Stimulated activated naive CD8-positive, alpha-beta T cell treated with anti-CD3 and anti-CD28 coated beads, Interleukin-15, Interleukin-2, amounts not matched to agents 100 ng/mL and 50 ng/mL, for 24 hours (primary cell): ENCODE measurements at regions not wholly inside any gene's neighbourhood (a gene's known extent, or its start where the extent isn't known, plus 50 kb on each side); places are given as distances from the start of the nearest gene placed in this dataset.

Experiments
- H3K27ac Mint-ChIP-seq: one replicate; pipeline ENCODE4 v1.8.0; 2021; ENCODE audit warnings: mild to moderate bottlenecking, mixed read lengths
- H3K27me3 Mint-ChIP-seq: one replicate; pipeline ENCODE4 v1.8.0; 2021; ENCODE audit warnings: mixed read lengths
- H3K36me3 Mint-ChIP-seq: one replicate; pipeline ENCODE4 v1.8.0; 2021; ENCODE audit warnings: low read depth, mixed read lengths
- H3K4me1 Mint-ChIP-seq: one replicate; pipeline ENCODE4 v1.8.0; 2021; ENCODE audit warnings: low read depth, mixed read lengths
- H3K4me3 Mint-ChIP-seq: one replicate; pipeline ENCODE4 v1.8.0; 2021; ENCODE audit warnings: mild to moderate bottlenecking, mixed read lengths
- H3K9me3 Mint-ChIP-seq: one replicate; pipeline ENCODE4 v1.8.0; 2021; ENCODE audit warnings: mixed read lengths

GRCh38 chr6:4606821-4607704 is 169.1 kb upstream of the CDYL start:
- Mint-ChIP-seq H3K27me3 (peaks cover 7% of the 10 kb centered on the region), H3K4me3 (no peak overlapping the region), H3K36me3 (no peaks in the 10 kb centered on the region), H3K9me3 (no peaks in the 10 kb centered on the region), H3K27ac (no peak overlapping the region), H3K4me1 (peaks cover 21% of the 10 kb centered on the region)

DNA sequence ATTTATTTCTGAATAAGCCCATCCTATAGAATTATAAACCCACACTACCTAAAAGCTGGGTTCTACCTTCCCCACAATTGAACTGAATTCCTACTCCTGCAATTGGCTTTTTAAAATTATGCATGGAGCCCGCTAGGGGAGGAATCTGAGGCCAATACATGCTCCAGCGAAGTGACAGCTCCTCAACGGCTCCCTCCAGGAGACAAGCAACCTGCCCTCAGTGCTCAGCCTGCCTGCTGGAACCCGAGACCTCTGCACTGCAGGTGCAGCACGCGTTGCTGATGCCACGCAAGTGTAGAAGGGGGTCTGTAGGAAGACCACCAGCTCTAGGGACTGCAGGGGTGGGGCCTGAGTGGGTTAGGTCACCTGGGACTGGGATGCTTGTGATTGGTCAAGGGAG is 170.2 kb upstream of the CDYL start:
- H3K36me3 Mint-ChIP-seq: no peaks in the 10 kb centered on the region
- H3K27ac Mint-ChIP-seq: no peak overlapping the region
- no peak overlapping the region for H3K4me3 Mint-ChIP-seq
- H3K4me1 Mint-ChIP-seq: peaks cover 21% of the 10 kb centered on the region
- H3K9me3 Mint-ChIP-seq: no peaks in the 10 kb centered on the region
- H3K27me3 Mint-ChIP-seq: peaks cover 9% of the 10 kb centered on the region

DNA sequence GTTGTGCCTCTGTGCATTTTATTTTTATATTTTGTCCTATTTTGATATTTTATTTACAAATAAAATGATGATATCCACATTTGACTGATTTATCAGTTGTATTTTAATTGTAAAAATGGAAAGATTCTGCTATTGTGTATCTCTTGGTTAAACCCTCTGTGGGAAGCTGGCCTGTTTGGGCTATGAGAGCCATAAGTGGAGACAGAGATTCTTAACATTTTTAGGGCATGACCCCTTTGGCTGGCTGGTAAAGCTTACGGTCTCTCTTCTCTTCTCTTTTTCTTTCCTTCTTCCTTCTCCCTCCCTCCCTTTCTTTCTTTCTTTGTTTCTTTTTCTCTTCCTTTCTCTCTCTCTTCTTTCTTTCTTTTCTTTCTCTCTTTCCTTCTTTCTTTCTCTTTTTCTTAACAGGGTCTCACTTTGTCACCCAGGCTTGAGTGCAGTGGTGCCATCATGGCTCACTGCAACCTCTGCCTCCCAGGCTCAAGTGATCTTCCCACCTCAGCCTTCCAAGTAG is 172.3 kb upstream of the CDYL start:
- no peak overlapping the region for H3K4me3 Mint-ChIP-seq
- H3K4me1 Mint-ChIP-seq: peaks cover 9% of the 10 kb centered on the region
- peaks cover 3% of the 10 kb centered on the region for H3K27me3 Mint-ChIP-seq
- H3K36me3 Mint-ChIP-seq: no peaks in the 10 kb centered on the region
- H3K27ac Mint-ChIP-seq: no peak overlapping the region
- no peaks in the 10 kb centered on the region for H3K9me3 Mint-ChIP-seq

DNA sequence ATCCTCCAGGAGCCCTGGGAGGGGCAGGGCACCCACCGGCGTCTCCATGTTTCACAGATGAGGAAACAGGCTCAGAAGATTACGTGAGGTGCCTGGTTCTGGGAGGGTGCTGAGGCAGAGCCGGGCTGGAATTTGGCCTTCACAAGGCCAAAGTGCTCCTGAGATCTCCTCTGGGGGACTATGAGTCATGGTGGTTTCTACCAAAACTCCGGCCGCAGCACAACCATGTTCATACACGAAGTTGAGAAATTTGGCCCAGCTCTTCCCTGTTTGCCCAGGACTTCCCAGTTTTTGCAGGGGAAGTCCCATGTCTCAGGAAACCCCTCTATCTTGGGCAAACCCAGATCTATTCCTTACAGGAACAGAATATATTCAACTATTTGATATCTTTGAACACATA is 172.9 kb upstream of the CDYL start:
- Mint-ChIP-seq H3K36me3 (no peaks in the 10 kb centered on the region), H3K27me3 (peaks cover 6% of the 10 kb centered on the region), H3K9me3 (no peaks in the 10 kb centered on the region), H3K4me1 (peaks cover 9% of the 10 kb centered on the region), H3K4me3 (no peak overlapping the region), H3K27ac (no peak overlapping the region)

GRCh38 chr6:4599924-4600323 is 176.3 kb upstream of the CDYL start:
- Mint-ChIP-seq H3K27me3 (peaks cover 11% of the 10 kb centered on the region), H3K4me3 (no peak overlapping the region), H3K4me1 (no peaks in the 10 kb centered on the region), H3K27ac (no peak overlapping the region), H3K36me3 (no peaks in the 10 kb centered on the region), H3K9me3 (no peaks in the 10 kb centered on the region)

GRCh38 chr6:4598384-4598995 is 177.7 kb upstream of the CDYL start:
- Mint-ChIP-seq H3K4me3 (no peak overlapping the region), H3K27ac (no peak overlapping the region), H3K4me1 (peaks cover 9% of the 10 kb centered on the region), H3K27me3 (peaks cover 11% of the 10 kb centered on the region), H3K36me3 (no peaks in the 10 kb centered on the region), H3K9me3 (no peaks in the 10 kb centered on the region)

DNA sequence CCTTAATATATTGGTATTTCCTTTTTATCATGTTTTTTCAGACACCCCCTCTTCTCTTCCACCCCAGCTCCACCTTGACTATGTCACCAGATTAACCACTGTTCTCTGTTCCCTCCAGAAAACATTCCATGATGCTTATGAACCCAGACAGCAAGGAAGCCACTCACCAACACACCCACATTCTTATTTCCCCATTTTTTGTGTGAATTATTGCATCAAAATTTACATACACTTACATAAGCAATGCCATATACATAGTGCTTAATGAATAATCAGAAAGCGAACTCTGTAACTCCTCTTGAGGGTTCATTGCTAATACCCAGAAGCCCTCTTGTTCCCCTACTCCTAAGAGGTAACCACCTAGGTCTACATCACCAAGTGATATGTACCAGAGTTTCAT is 182.3 kb upstream of the CDYL start:
- no peak overlapping the region for H3K27ac Mint-ChIP-seq
- no peak overlapping the region for H3K4me3 Mint-ChIP-seq

GRCh38 chr6:4592026-4592425 is 184.2 kb upstream of the CDYL start:
- H3K4me1 Mint-ChIP-seq: peaks cover 9% of the 10 kb centered on the region
- H3K4me3 Mint-ChIP-seq: no peak overlapping the region
- no peaks in the 10 kb centered on the region for H3K9me3 Mint-ChIP-seq
- H3K27ac Mint-ChIP-seq: no peak overlapping the region
- peaks cover 4% of the 10 kb centered on the region for H3K27me3 Mint-ChIP-seq
- no peaks in the 10 kb centered on the region for H3K36me3 Mint-ChIP-seq

More for the DNA sequence above, 182.3 kb upstream of the CDYL start:
- peaks cover 9% of the 10 kb centered on the region for H3K27me3 Mint-ChIP-seq
- H3K36me3 Mint-ChIP-seq: no peaks in the 10 kb centered on the region
- H3K4me1 Mint-ChIP-seq: peaks cover 9% of the 10 kb centered on the region
- H3K9me3 Mint-ChIP-seq: no peaks in the 10 kb centered on the region

DNA sequence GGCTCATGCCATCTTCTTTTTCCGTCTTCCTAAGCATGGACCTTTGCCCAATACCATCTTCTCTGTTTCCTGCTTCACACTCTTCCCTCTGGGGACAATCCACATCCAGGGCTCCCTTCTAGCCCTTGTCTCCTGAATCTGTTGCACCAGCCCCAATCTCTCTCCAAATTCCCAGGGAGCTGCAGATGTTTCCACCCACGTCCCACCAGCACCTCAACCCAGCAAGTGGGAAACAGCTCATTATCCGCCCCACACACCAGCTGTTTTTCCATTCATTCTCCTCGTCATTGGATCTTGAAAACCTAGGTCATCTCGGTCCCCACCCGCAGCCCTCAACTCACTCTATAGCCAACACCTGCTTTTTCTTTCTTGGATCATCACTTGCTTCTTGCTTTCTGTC is 185.0 kb upstream of the CDYL start:
- Mint-ChIP-seq H3K4me1 (peaks cover 9% of the 10 kb centered on the region), H3K27me3 (peaks cover 3% of the 10 kb centered on the region), H3K36me3 (no peaks in the 10 kb centered on the region), H3K4me3 (no peak overlapping the region), H3K9me3 (no peaks in the 10 kb centered on the region), H3K27ac (peak overlapping the region; percentile 4)

- H3K27ac Mint-ChIP-seq: no peak overlapping the region
- peaks cover 8% of the 10 kb centered on the region for H3K4me1 Mint-ChIP-seq
- no peaks in the 10 kb centered on the region for H3K27me3 Mint-ChIP-seq
- no peaks in the 10 kb centered on the region for H3K36me3 Mint-ChIP-seq
- H3K9me3 Mint-ChIP-seq: no peaks in the 10 kb centered on the region
- no peak overlapping the region for H3K4me3 Mint-ChIP-seq
Measured at GRCh38 chr6:4589295-4589694, 186.9 kb upstream of the CDYL start.

- Mint-ChIP-seq H3K27ac (no peak overlapping the region), H3K27me3 (no peaks in the 10 kb centered on the region), H3K9me3 (no peaks in the 10 kb centered on the region), H3K4me1 (peaks cover under 1% of the 10 kb centered on the region), H3K36me3 (no peaks in the 10 kb centered on the region), H3K4me3 (no peak overlapping the region)
Measured at GRCh38 chr6:4588581-4588980, 187.6 kb upstream of the CDYL start.

DNA sequence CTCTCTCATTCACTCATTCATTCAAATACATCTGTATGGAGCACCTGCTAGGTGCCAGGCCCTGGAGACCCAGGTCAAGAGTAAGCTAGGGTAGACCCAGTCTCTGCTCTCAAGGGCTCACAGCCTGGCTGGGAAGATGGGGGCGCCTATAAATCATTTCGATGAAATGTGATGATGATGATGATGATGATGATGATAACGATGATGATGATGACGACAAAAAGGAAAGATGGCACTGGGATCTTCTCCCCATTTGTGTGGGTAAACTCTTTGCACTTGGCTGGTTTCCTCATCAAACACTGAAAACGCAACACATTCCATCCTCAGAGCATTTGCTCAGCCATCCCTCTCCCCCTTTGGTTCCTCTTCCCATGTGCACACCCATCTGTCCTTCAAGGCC is 188.0 kb upstream of the CDYL start:
- no peaks in the 10 kb centered on the region for H3K27me3 Mint-ChIP-seq

DNA sequence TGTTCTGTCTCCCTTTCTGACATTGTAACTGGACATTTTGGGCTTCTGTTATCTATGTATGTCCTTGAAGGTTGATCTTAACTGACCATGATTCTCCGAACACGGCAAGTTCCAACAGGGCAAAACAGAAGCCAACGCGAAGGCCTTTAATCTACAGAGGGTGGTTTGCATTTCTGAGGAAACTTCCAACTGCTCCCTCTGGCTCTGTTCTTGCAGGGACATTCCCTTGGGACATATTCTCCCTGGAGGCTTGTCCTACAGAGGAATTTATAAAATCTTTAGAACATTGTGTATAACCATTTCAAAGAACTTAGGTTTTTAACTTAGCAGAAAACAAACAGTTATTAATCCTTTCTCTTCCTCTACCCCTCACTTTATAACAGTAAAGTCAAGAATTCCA is 189.0 kb upstream of the CDYL start:
- Mint-ChIP-seq H3K4me3 (no peak overlapping the region), H3K36me3 (no peaks in the 10 kb centered on the region), H3K27ac (no peak overlapping the region), H3K9me3 (no peaks in the 10 kb centered on the region), H3K27me3 (no peaks in the 10 kb centered on the region), H3K4me1 (no peaks in the 10 kb centered on the region)

More for the DNA sequence above, 188.0 kb upstream of the CDYL start:
- Mint-ChIP-seq H3K4me3 (no peak overlapping the region), H3K27ac (no peak overlapping the region), H3K4me1 (no peaks in the 10 kb centered on the region), H3K36me3 (no peaks in the 10 kb centered on the region), H3K9me3 (no peaks in the 10 kb centered on the region)

DNA sequence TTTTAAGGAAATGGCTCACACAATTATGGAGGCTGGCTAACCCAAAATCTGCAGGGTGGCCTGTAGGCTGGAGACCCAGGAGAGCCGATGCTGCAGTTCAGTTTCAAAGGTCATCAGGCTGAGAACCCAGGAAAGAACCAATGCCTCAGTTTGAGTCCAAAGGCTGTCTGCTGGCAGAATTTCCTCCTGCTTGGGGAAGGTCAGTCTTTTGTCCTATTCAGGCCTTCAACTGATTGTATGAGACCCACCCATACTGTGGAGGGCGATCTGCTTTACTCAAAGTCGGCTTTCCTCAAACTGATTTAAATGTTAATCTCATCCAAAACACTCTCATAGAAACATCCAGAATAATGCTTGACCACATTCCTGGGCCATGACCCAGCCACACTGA is 189.7 kb upstream of the CDYL start:
- no peaks in the 10 kb centered on the region for H3K9me3 Mint-ChIP-seq
- H3K4me3 Mint-ChIP-seq: no peak overlapping the region
- H3K27ac Mint-ChIP-seq: no peak overlapping the region
- H3K27me3 Mint-ChIP-seq: peaks cover 3% of the 10 kb centered on the region
- H3K36me3 Mint-ChIP-seq: no peaks in the 10 kb centered on the region
- H3K4me1 Mint-ChIP-seq: no peaks in the 10 kb centered on the region

DNA sequence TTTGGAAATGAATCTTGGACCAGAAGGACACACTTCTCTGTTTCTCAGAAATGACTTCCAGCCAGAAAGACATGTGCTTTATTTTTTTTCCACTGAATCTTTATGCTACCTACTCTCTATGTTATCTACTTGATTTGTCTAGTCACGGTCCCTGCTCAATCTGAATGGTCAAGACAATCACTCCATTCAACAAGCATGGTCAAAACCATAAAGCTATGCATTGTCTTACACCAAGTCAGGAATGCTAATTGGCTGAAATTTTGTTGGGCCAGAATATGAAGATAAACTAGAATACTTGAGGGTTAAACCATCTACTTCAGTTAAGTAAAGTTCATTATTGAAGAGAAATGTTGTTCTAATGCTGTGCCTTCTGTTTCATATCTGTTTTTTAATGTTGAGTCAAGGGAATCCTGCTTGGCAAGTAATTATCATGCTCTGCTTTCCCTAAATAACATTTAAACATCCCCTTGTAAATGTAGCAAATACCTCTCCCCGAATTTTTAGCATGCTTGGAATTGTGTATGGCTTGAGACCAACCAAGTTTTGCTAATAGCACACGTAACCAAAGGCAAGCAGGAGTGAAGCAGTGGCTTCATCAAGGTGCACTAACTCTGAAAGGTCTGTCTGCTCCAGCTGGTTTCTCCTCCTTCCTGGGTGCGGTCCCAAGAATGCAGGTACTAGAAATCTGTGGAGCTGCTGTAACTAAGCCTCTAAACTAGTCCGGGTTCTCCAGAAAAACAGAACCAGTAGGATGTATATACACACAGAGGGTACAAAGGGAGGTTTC is 190.3 kb upstream of the CDYL start:
- H3K4me1 Mint-ChIP-seq: no peaks in the 10 kb centered on the region
- H3K4me3 Mint-ChIP-seq: no peak overlapping the region
- no peaks in the 10 kb centered on the region for H3K36me3 Mint-ChIP-seq
- H3K27ac Mint-ChIP-seq: no peak overlapping the region
- H3K27me3 Mint-ChIP-seq: peaks cover 6% of the 10 kb centered on the region
- no peaks in the 10 kb centered on the region for H3K9me3 Mint-ChIP-seq
